ENCODE measurements at regions not wholly inside any gene's neighbourhood (a gene's known extent, or its start where the extent isn't known, plus 50 kb on each side); places are given as distances from the start of the nearest gene placed in this dataset.

GRCh38 chr2:12929758-12930157, 213.0 kb downstream of the TRIB2 start:
- TF ChIP-seq CTCF (IDR thresholded peaks at IDR 0.05) (no peak), POLR2A (IDR thresholded peaks at IDR 0.05) (no peak), EP300 (IDR thresholded peaks at IDR 0.05; ENCODE audit: low read depth) (no peak), POLR2AphosphoS5 (IDR thresholded peaks at IDR 0.05) (no peak)
